HEK293 (cell line): ENCODE measurements at regions not wholly inside any gene's neighbourhood (a gene's known extent, or its start where the extent isn't known, plus 50 kb on each side); places are given as distances from the start of the nearest gene placed in this dataset.

ENCODE experiments used
- CTCF ChIA-PET: fragments of 350-600 bp; formaldehyde crosslinking; extraction: SDS; loops from one replicate; lab custom pipeline; 2021; ENCODE audit warnings: antibody characterized with exemption; lab: Yijun Ruan, JAX
- POLR2A ChIA-PET: fragments of 300-600 bp; formaldehyde crosslinking; extraction: SDS; loops from one replicate; lab custom pipeline; 2020; ENCODE audit warnings: antibody characterized with exemption, inconsistent platforms; lab: Yijun Ruan, JAX
- H3K27ac ChIP-seq: fragments of 200-500 bp; sonication (Bioruptor generic); 2 replicates; pipeline ENCODE4 v1.5.1; 2014; ENCODE audit warnings: low read depth, low read length, control low read depth, inconsistent platforms; ENCODE audit errors: extremely low read depth
- H3K36me3 ChIP-seq, 2 experiments: fragments of 200-500 bp in 1 of 2; sonication (Bioruptor generic) in 1 of 2; 1 replicate in 1 of 2; 2 replicates in 1 of 2; pipeline ENCODE4 v1.5.1; 2014 to 2017; ENCODE audit warnings: inconsistent platforms in 2 of 2, low read length in 2 of 2; ENCODE audit not compliant: control insufficient read depth in 2 of 2, insufficient read depth in 1 of 2
- H3K4me1 ChIP-seq: fragments of 200-500 bp; sonication (Bioruptor generic); 2 replicates; pipeline ENCODE4 v1.5.1; 2014; ENCODE audit warnings: mild to moderate bottlenecking, low read length, inconsistent platforms; ENCODE audit not compliant: control insufficient read depth, insufficient read depth
- H3K4me3 ChIP-seq: 2 replicates; pipeline ENCODE4 v1.5.1; 2011; ENCODE audit warnings: low read depth, mild to moderate bottlenecking, control low read depth, low read length, moderate library complexity
- H3K9me3 ChIP-seq: fragments of 200-500 bp; sonication (Bioruptor generic); 2 replicates; pipeline ENCODE4 v1.5.1; 2014; ENCODE audit warnings: low read depth, low read length, inconsistent platforms; ENCODE audit not compliant: control insufficient read depth, insufficient read depth
- GLIS1 ChIP-seq: fragments of 450-650 bp; formaldehyde crosslinking; IDR thresholded peaks from 2 replicates; pipeline ENCODE4 v1.5.1; 2016; ENCODE audit warnings: missing biosample characterization, missing genetic modification characterization
- KLF1 ChIP-seq: fragments of 450-650 bp; formaldehyde crosslinking; IDR thresholded peaks from 2 replicates; pipeline ENCODE4 v1.5.1; 2016; ENCODE audit warnings: missing biosample characterization, missing genetic modification characterization
- SCRT2 ChIP-seq: fragments of 450-650 bp; formaldehyde crosslinking; IDR thresholded peaks from 2 replicates; pipeline ENCODE4 v1.5.1; 2016; ENCODE audit warnings: missing biosample characterization, missing genetic modification characterization
- ZBTB6 ChIP-seq: fragments of 450-650 bp; formaldehyde crosslinking; IDR thresholded peaks from 2 replicates; pipeline ENCODE4 v1.5.1; 2017; ENCODE audit warnings: missing biosample characterization, missing genetic modification characterization
- ZBTB7A ChIP-seq: fragments of 450-650 bp; formaldehyde crosslinking; IDR thresholded peaks from 2 replicates; pipeline ENCODE4 v1.5.1; 2016; ENCODE audit warnings: low read depth, missing biosample characterization, missing genetic modification characterization
- ZBTB8A ChIP-seq: fragments of 450-650 bp; formaldehyde crosslinking; IDR thresholded peaks from 2 replicates; pipeline ENCODE4 v1.5.1; 2016; ENCODE audit warnings: missing biosample characterization, missing genetic modification characterization
- ZFP41 ChIP-seq: fragments of 450-650 bp; formaldehyde crosslinking; IDR thresholded peaks from 2 replicates; pipeline ENCODE4 v1.5.1; 2016; ENCODE audit warnings: missing biosample characterization, missing genetic modification characterization, borderline replicate concordance
- ZNF169 ChIP-seq: fragments of 450-650 bp; formaldehyde crosslinking; IDR thresholded peaks from 2 replicates; pipeline ENCODE4 v1.5.1; 2016; ENCODE audit warnings: missing biosample characterization, missing genetic modification characterization
- ZNF274 ChIP-seq, 2 experiments: fragments of 200-500 bp in 1 of 2; fragments of 450-650 bp in 1 of 2; sonication (Bioruptor generic) in 1 of 2; formaldehyde crosslinking in 1 of 2; IDR thresholded peaks; 2 replicates each; pipeline versions ENCODE4 v1.5.1 to v1.6.1; 2014 to 2016; ENCODE audit warnings: borderline replicate concordance in 1 of 2, inconsistent platforms in 1 of 2, low read length in 1 of 2, missing biosample characterization in 1 of 2, missing genetic modification characterization in 1 of 2
- ZNF280C ChIP-seq: fragments of 450-650 bp; formaldehyde crosslinking; IDR thresholded peaks from 2 replicates; pipeline ENCODE4 v1.5.1; 2016; ENCODE audit warnings: missing biosample characterization, missing genetic modification characterization
- ZNF394 ChIP-seq: fragments of 450-650 bp; formaldehyde crosslinking; IDR thresholded peaks from 2 replicates; pipeline ENCODE4 v1.5.1; 2016; ENCODE audit warnings: missing biosample characterization, missing genetic modification characterization, mild to moderate bottlenecking, moderate library complexity, borderline replicate concordance
- ZNF404 ChIP-seq: fragments of 450-650 bp; formaldehyde crosslinking; IDR thresholded peaks from 2 replicates; pipeline ENCODE4 v1.5.1; 2017; ENCODE audit warnings: missing biosample characterization, missing genetic modification characterization
- ZNF423 ChIP-seq: fragments of 450-650 bp; formaldehyde crosslinking; IDR thresholded peaks from 2 replicates; pipeline ENCODE4 v1.5.1; 2016; ENCODE audit warnings: missing biosample characterization, missing genetic modification characterization
- ZNF501 ChIP-seq: fragments of 450-650 bp; formaldehyde crosslinking; IDR thresholded peaks from 2 replicates; pipeline ENCODE4 v1.5.1; 2016; ENCODE audit warnings: missing biosample characterization, missing genetic modification characterization
- ZNF610 ChIP-seq: fragments of 450-650 bp; formaldehyde crosslinking; IDR thresholded peaks from 2 replicates; pipeline ENCODE4 v1.5.1; 2016; ENCODE audit warnings: missing biosample characterization, missing genetic modification characterization, borderline replicate concordance
- ZNF664 ChIP-seq: fragments of 450-650 bp; formaldehyde crosslinking; IDR thresholded peaks from 2 replicates; pipeline ENCODE4 v1.5.1; 2016; ENCODE audit warnings: missing biosample characterization, missing genetic modification characterization
- ZNF704 ChIP-seq: fragments of 450-650 bp; formaldehyde crosslinking; IDR thresholded peaks from 2 replicates; pipeline ENCODE4 v1.5.1; 2016; ENCODE audit warnings: missing biosample characterization, missing genetic modification characterization
- ZNF747 ChIP-seq: fragments of 450-650 bp; formaldehyde crosslinking; IDR thresholded peaks from 2 replicates; pipeline ENCODE4 v1.5.1; 2016; ENCODE audit warnings: missing biosample characterization, missing genetic modification characterization
- ZNF830 ChIP-seq: fragments of 450-650 bp; IDR thresholded peaks from 2 replicates; pipeline ENCODE4 v1.5.0; 2018; ENCODE audit warnings: missing biosample characterization, missing genetic modification characterization, low read depth, mild to moderate bottlenecking, moderate library complexity
- TF ChIP-seq, protein P1 (sequence below): fragments of 450-650 bp; formaldehyde crosslinking; IDR thresholded peaks from 2 replicates; pipeline ENCODE4 v1.5.1; 2017; ENCODE audit warnings: missing biosample characterization, missing genetic modification characterization

- CTCF ChIA-PET: no interaction called here
- no peaks in the 10 kb centered on the region for H3K36me3 ChIP-seq
- H3K9me3 ChIP-seq: no peaks in the 10 kb centered on the region
- TF ChIP-seq ZNF747 (tag by site-specific recombination) (no peak), ZNF274 (IDR thresholded peaks at IDR 0.05; ENCODE audit: low read length) (no peak), ZNF274 (tag by site-specific recombination; IDR thresholded peaks at IDR 0.05; ENCODE audit: borderline replicate concordance) (no peak), ZNF664 (tag by site-specific recombination) (no peak), SCRT2 (tag by site-specific recombination) (no peak), ZNF704 (tag by site-specific recombination) (no peak)
- TF ChIP-seq, protein P1, sequence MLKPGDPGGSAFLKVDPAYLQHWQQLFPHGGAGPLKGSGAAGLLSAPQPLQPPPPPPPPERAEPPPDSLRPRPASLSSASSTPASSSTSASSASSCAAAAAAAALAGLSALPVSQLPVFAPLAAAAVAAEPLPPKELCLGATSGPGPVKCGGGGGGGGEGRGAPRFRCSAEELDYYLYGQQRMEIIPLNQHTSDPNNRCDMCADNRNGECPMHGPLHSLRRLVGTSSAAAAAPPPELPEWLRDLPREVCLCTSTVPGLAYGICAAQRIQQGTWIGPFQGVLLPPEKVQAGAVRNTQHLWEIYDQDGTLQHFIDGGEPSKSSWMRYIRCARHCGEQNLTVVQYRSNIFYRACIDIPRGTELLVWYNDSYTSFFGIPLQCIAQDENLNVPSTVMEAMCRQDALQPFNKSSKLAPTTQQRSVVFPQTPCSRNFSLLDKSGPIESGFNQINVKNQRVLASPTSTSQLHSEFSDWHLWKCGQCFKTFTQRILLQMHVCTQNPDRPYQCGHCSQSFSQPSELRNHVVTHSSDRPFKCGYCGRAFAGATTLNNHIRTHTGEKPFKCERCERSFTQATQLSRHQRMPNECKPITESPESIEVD (tag by site-specific recombination): no peak
- TF ChIP-seq, all 188 proteins: peak for 0
- Histone ChIP-seq H3K4me1 (no peaks in the 10 kb centered on the region), H3K27ac (no peak overlapping the region), H3K4me3 (no peak overlapping the region)
- POLR2A ChIA-PET: no interaction called here
Observed at GRCh38 chr10:78696791-78697395, 371.9 kb upstream of the ZMIZ1 start.

- Histone ChIP-seq H3K36me3 (no peaks in the 10 kb centered on the region), H3K4me3 (no peak overlapping the region), H3K9me3 (no peaks in the 10 kb centered on the region), H3K27ac (no peak overlapping the region), H3K4me1 (no peaks in the 10 kb centered on the region)
- POLR2A ChIA-PET: no interaction called here
- CTCF ChIA-PET: interaction anchor here (0.7 to 1.2 kb wide), 2 partner anchors 10 to 275 kb away, joined by 3 read pairs; no protein-coding TSS in a partner anchor
- no peak for TF ChIP-seq ZNF169 (tag by site-specific recombination)
- TF ChIP-seq, all 188 proteins: peak for 0
Observed at GRCh38 chr10:78699971-78700370, 368.8 kb upstream of the ZMIZ1 start.

DNA sequence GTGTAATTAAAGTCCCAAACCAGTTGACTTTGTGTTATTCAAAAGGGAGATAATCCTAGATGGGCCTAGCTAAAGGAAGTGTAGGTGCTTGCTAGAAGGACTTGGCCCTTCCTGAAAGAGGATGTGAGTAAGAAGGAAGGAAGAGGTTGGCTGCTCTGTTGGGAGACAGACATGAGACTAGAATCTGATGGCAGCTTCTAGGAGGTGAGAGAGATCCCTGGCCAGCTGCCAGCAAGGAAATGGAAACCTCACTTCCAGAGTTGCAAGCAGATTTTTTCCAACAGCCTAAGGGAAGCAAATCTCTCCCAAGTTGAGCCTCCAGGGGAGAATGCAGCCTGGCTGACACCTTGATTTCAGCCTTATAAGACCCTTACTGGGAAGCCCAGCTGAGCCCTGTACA, 368.4 kb upstream of the ZMIZ1 start:
- ChIA-PET POLR2A (no interaction called here), CTCF (interaction anchor here (0.5 kb wide), 1 partner anchor 398 kb away, joined by 3 read pairs; no protein-coding TSS in a partner anchor)
- Histone ChIP-seq H3K4me1 (no peaks in the 10 kb centered on the region), H3K4me3 (no peak overlapping the region), H3K9me3 (no peaks in the 10 kb centered on the region), H3K27ac (no peak overlapping the region), H3K36me3 (no peaks in the 10 kb centered on the region)
- no peak for TF ChIP-seq ZNF423 (tag by site-specific recombination)
- no peak for TF ChIP-seq ZBTB6 (tag by site-specific recombination)
- TF ChIP-seq ZNF280C: no peak
- TF ChIP-seq ZFP41 (tag by site-specific recombination): no peak
- TF ChIP-seq KLF1: no peak
- TF ChIP-seq ZNF404 (tag by site-specific recombination): no peak
- no peak for TF ChIP-seq ZNF501 (tag by site-specific recombination)
- TF ChIP-seq ZBTB8A: no peak
- no peak for TF ChIP-seq ZNF830 (tag by site-specific recombination)
- no peak for TF ChIP-seq ZBTB7A (tag by site-specific recombination)
- TF ChIP-seq GLIS1 (tag by site-specific recombination): no peak
- TF ChIP-seq ZNF664 (tag by site-specific recombination): no peak
- no peak for TF ChIP-seq ZNF610 (tag by site-specific recombination)
- no peak for TF ChIP-seq ZNF394 (tag by site-specific recombination)
